ENCODE measurements at regions not wholly inside any gene's neighbourhood (a gene's known extent, or its start where the extent isn't known, plus 50 kb on each side); places are given as distances from the start of the nearest gene placed in this dataset.
"Not testable (repeated sequence)": the region's sequence is repeated elsewhere in the genome, so short reads cannot be mapped to it uniquely, and the experiment has no call there.

DNA sequence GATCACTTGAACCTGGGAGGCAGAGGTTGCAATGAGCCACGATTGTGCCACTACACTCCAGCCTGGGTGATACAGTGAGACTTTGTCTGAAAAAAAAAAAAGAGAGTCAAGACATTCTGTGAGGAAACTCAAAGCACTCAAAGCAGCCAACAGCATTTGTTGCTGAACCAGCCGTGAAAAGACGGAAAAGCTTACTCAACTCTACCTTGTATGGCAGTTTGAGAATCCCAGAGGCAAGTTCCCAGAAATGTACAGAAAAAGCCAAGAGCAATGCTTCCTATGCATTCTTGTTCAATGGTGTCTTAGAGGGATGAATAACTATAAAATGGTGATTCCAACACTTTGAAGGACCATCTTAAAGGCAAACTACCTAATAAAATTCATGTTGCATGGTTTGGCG is 170.2 kb downstream of the HSD17B3 start:
- DNase-seq (ENCODE audit: low read depth, low spot score), result no peak

DNA sequence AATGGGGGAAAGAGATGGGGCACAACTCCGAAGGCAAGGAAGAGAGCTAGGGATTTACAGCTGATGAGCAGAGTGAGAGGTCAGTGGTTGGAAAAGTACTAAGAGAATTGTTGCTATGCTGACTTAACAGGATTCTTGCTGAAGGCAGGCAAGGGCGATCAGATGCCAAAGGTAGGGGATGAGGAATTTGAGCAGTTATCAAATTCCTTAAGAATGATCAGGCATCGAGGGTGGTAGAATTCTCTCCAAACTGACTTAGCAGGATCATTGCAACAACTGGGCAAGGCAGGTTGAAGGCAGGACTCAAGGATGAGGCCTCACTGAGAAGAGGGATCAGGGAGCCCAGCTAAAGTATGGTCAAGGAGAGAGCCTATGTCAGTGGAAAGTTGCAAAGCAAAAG is 171.0 kb downstream of the HSD17B3 start:
- DNase-seq (ENCODE audit: low read depth, low spot score), result no peak

DNA sequence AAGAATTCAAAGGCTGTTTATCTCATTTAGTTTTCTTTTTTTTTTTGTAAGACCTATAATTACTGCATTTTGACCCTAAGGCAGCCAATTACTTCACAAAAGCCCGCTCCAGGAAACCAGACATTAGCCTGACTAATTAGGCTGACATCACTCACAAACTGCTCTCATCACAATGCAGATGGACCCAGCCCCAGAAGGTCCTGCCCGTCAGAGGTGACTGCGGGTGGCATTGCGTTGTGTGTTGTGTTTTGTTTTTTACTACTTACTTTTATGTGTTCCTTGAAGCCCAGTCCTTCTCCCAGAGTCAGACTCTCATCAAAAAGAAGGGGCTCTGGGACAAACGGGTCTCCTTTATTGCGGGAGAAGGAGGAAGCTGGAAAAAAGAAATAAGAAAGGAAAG is 172.2 kb downstream of the HSD17B3 start:
- DNase-seq (ENCODE audit: low read depth, low spot score), result no peak

DNA sequence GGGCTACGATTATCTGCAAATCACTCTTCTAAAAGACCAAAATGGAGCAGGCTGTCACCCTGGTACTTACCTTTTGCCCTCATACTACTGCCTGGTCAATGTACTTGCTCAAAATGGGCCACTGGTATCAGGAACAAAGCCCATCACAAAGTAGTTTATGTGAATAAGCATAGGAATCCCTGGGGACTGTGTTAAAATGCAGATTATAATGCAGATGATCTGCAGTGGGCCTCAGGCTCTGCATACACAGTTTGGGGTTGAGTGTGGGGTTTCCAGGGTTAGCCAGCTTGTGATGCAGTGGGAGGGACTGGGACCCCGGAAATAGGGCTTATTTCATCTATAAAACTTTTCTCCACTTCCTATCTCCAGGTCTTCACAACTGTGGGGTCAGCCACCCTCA is 173.1 kb downstream of the HSD17B3 start:
- DNase-seq (ENCODE audit: low read depth, low spot score), result no peak

DNA sequence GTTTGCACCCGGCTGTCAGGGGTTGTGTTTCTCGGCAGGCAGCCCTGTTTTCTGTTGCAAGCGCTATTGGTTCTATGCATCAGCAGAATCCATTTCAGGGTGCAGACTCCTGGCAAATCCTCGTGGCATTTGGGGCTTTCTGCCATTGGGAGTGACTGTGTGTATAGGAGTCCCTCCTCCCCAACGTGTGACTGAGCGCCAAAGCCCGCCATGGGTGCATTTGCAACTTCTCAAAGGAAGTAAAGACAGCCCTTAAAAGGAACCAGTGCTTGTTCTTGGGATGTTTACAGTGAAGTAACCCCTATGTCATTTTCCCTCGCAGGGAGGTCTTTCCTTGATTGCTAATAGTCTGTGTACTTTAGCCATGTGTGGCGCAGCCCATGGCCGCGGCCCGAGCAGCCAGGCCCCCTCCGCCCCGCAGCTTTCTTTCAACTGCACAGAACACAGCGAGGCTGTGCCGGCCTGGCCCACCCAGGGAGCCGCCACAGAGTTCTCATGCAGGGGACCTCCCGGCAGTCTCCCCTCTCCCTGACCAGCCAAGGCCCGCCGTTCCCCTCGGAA is 175.6 kb downstream of the HSD17B3 start:
- no peak for DNase-seq (ENCODE audit: low read depth, low spot score)

DNA sequence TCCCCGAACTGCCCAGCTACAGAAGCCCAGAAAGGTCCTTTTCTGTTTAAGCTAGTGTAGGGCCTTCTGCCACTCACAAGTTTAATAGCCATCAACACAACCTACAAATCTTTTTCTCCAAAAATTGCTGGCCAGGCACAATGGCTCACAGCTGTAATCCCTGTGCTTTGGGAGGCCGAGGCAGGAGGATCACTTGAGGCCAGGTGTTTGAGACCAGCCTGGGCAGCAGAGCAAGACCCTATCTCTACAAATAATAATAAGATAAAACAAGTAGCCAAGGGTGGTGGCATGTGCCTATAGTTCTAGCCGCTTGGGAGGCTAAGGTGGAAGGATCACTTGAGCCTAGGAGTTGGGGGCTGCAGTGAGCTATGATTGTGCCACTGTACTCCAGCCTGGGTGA is 176.4 kb downstream of the HSD17B3 start:
- DNase-seq (ENCODE audit: low read depth, low spot score), result no peak

DNA sequence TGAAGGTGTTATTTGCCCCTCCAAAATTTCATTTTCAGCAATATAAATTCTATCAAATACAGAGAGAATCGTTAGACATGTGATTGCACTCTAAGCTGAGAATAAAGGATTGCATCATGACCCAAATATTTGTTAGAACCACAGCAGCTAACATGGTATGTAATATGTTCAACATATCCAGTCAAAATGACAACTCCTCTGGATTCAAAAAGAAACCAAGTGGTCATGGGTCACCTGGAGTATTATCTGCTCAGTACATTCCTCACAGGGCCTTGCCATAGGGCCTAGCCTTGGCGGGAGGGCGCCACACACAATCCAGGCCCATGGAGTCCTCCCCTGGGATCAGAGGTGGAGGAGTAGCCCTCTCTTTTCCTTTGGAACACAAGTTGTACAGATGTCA is 179.2 kb downstream of the HSD17B3 start:
- no peak for DNase-seq (ENCODE audit: low read depth, low spot score)

DNA sequence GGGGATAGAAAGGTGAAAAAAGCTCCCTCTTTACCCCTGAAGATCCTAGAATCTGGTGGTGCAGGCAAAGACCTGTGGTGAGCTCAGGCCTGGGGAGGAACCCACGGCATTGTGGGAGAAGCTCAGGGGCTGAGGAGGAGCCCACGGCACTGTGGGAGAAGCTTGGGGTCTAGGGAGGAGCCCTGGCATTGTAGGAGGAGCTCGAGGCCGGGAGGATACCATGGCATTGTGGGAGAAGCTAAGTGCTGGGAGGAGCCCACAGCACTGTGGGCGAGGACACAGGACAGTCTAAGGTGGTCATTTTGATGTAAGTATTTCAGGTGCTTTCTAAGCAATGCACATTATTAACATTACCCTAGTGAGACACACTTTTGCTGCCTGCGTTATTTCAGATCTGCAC is 179.7 kb downstream of the HSD17B3 start:
- no peak for DNase-seq (ENCODE audit: low read depth, low spot score)

DNA sequence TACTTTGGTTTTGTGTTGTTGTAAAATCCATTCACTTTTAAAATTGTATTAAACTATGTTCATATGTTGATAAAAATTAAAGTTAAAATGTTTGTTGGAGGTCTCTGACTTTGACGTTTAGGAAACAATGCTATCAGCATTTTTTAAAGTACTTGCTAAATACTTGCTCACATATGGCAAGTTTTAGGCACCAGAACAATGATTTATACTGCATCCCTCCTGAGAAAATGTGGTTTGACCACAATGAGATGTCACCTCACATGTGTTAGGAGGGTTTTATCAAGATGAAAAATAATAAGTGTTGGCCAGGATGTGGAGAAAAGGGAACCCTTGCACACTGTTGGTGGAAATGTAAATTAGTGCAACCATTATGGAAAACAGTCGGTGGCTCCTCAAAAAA is 180.8 kb downstream of the HSD17B3 start:
- no peak for DNase-seq (ENCODE audit: low read depth, low spot score)

DNA sequence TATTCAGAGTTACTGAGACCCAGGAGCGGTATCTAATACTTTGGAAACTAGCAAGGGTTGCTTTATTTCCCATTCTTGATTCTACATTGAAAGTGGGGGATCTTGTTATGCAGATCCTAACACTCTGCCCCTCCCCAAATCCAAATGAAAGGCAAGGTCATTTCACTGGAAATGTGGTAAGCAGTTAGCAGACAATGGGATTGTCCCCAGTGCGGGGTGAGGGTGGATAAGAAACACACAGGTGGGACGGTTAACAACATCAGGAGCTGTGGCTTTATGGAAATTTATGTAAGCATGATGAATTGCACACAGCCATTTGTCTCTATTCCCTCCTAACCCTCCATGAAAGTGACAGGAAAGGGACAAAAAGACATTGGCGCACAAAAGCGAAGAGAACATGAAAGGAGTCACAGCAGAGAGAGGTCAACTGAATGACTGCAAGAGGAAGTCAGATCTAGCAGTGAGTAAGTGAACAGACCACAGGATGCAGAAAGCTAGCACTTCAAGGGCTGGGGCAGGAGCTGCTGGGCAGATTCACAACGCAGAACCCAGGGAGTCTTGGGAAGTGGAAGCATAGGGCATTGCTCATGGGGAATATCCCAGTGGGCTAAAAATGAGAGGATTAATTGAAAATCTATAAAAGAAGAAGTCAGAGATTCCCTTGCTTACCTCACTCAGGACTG is 184.4 kb downstream of the HSD17B3 start:
- no peak for DNase-seq (ENCODE audit: low read depth, low spot score)

DNA sequence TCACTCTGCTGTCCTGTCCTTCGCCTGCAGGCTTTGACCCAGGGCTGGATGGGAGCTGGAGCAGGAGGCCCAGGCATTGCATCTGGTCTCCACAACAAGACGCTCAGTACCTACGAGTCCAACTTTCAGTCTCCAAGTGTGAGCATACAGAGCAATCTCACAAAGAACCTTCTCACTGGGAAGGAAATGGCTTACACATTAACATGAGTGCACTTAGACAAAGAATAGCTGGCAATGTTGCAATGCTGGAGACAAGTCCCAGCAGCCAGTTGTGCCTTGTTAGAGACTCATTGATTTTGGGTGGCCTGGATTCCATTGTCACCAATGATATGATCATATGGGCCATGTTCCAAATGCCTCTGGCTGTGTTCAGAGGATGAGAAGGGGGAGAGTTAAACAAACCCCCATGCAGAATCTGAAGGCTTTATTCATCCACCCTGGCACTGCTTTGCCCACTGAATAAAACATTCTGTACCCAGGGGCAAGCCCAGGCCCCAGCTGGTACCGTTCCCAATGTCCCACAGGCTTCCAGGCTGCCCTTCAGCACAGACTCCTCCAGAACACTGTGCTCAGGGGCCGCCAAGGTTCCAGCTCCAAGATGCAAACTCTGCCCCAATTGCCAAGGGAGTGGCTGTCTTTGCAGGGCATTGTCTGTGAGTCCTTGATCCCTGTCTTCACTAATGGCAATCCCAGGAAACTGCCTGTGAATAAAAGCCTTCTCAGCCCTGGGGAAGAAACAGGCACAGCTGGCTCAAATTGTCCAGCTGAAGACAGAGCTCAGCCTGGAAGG is 185.5 kb downstream of the HSD17B3 start:
- no peak for DNase-seq (ENCODE audit: low read depth, low spot score)

DNA sequence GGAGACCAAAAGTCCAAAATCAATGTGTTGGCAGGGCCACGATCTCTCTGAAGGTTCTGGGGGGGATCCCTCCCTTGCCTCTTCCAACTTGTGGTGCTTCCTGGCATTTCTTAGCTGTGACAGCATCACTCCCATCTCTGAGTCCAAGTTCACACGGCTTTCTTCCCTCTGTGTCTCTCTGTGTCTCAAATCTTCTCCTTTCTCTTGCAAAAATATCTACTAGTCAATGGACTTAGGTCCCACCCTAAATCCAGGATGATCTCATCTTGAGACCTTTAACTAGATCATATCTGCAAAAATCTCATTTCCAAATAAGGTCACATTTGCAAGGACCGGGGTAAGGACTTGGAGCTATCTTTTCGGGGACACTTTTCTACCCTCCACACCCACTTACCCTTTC is 186.1 kb downstream of the HSD17B3 start:
- DNase-seq (ENCODE audit: low read depth, low spot score), result no peak

DNA sequence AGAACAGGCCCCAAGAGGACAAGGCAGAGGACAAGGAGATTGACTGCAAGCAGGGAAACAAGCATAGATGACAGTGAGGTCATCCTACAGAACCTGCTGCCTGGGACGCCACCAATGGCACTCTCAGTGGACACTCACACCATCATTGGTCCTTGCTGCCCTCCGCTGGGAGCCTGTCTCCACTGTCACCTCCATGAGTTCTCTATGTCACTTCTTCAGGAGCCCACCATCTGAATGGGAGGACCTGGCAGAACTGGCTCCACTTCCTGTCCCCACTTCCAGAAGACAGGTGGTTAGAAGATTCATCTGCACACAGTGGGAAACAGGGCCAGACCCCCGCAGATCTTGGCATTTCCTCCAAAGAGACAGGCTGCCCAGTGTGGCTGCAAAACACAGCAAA is 188.9 kb downstream of the HSD17B3 start:
- no peak for DNase-seq (ENCODE audit: low read depth, low spot score)

DNA sequence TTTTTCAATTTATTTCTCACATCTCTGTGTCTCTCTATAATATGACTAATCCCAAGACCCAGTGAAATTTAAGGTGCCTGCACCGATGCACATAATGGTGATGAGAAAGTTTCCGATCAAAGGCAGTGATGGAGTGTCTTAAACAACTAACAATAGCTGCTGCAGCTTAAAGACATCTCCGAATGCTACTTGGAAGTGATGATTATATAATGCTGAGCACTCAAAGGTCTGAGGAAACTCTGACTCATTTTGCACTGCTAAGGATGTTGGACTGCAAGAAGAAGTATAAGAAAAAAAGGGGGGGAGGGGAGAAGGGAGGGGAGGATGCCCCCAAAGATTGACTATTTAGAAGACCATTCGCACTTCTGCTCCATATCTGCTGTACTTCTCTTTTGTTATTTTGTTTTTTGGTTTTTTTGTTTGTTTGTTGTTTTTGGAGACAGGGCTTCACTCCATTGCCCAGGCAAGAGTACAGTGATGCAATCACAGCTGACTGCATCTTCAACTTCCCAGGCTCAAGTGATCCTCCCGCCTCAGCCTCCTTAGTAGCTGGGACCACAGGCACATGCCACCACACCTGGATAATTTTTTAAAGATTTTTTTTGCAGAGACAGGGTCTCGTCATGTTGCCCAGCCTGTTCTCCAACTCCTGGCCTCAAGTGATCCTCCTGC is 192.2 kb downstream of the HSD17B3 start:
- no peak for DNase-seq (ENCODE audit: low read depth, low spot score)

DNA sequence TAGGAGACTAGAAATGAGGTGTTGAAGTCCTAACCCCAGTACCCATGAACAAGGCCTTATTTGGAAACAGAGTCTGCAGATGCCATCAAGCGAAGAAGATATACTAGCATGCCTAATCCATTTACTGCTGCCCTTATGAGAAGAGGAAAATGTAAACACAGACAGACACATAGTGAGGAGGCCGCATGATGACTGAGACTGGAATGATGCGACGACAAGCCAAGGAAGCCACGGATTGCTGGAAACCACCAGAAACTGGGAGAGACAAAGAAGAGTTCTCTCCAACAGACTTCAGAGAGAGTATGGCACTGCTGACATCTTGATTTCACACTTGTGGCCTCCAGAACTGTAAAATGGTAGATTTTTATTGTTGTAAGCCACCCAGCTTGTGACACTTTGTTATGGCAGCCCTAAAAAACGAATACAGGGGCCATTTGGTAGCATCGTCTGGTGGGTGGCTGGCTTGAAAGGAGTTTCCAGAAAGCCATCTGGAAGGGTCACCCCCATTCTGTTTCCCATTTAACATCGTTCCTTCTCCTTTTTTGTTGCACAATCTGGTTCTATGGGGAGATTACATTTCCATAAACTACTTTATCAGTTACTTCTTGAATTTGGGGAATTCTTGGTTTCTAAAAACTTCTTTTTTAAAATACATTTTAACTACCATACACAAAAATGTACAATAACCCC is 193.1 kb downstream of the HSD17B3 start:
- DNase-seq (ENCODE audit: low read depth, low spot score), result no peak

DNA sequence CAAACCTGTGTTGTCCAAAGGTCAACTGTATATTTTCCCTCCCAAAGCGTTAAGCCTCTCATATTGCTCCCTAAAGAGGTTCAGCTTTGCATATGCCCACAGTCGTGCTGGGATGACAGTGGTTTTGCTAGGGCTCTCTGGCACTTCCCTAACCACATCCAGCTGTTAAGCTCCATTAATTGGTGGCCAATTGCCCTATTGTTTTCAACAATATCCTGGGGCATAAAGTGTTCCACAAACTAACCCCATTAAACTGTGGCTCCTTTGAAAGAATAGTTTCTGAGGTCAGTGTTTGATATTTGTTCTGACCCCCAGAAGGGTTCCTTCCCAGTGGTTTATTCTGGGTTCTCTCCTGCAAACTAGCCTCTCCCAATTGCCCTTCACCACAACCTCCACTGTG is 194.5 kb downstream of the HSD17B3 start:
- no peak for DNase-seq (ENCODE audit: low read depth, low spot score)

DNA sequence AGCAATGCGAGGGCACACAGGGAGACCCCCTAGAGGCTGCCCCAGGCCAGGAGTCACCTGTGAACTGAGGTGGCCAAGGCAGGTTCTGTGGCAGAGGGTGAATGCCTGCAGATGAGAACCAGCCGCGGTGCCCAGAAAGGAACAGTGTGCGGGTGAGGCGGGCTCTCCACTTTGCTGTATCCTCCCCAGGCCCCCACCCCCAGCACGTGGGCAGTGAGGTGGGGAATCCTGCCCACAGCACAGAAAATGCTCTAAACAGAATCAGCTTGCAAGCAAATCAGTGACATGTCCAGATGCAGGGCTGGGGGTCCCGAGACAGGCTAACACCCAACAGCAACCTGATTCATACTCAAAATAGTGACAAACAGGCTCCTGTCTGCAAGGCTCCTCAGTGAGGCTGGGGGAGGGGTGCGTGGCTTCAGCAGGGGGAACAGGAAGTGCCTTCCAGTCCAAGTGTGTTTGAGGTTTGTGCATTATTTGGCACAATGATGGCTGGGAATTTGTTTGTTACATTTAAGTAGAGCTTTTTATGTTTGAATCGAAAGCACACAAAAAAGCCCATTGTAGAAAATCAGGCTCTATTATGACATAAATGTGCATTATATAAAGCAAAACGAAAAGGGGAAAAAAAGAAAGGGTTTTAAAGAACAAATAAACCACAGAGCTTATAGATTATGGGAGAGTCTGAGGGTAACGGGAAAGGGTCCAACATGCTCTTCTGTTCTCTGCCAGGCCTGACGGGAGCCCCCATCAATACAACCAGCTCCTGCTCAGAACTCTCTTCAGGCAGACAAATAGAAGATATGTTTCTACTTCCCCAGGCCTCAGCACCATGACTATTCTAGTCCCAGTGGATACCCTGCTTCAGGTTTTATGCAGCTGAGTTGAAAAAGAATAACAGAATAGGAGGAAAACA is 201.3 kb downstream of the HSD17B3 start:
- DNase-seq (ENCODE audit: low read depth, low spot score), result no peak

DNA sequence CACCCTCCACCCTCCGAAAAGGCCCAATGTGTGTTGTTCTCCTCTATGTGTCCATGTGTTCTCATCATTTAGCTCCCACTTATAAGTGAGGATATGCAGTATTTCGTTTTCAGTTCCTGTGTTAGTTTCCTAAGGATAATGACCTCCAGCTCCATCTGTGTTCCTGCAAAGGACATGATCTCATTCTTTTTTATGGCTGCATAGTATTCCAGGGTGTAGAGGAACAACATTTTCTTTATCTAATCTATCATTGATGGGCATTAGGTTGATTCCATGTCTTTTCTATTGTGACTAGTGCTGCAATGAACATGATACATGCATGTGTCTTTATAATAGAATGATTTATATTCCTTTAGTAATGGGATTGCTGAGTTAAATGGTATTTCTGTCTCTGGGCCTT is 211.3 kb downstream of the HSD17B3 start:
- DNase-seq (ENCODE audit: low read depth, low spot score), result not testable (repeated sequence)

DNA sequence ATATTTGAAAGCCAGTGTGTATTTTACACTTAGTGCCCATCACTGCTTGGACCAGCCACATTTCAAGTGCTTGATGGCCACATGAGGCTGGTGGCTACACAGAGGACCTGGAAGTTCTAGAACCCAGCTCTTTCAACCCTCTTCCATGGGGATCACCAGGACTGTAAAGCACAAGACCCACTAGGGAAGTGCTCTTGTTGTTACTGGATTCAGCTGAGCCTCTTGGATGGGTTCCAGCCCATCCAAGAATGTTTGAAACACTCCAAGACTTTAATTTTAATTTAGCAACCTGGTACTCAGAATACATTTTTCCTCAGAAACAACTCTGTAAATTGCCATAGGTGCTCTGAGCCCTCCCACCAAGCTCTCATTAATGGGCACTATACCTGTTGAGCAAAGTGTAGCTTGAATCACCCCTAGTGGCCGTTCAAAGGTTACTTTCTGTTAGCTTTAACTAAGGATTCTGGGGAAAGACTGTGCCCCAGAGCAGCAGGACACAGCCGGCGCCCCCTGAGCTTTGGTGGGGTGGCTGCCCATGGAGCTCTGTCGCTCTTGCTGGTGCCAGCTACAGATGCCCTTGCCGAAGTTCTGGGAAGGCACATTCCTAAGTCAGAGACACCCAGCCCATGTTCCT is 212.4 kb downstream of the HSD17B3 start:
- DNase-seq (ENCODE audit: low read depth, low spot score), result no peak

DNA sequence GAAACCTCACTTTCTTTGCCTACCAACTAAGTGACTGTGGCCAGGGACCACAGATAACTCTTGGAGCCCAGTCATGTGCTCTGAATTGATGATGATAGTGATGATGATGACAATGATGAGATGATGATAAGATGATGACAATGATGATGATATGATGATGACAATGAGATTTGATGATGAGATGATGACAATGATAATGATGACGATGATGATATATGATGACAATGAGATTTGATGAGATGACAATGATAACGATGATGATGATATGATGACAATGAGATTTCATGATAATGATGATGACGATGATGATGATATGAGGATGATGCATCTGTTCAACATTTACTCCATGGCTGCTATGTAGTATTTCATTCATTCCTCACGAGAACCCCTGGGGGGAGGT is 213.0 kb downstream of the ERCC6L2 start:
- no peak for DNase-seq (ENCODE audit: low read depth, low spot score)

Measured in activated naive CD8-positive, alpha-beta T cell treated with anti-CD3 and anti-CD28 coated beads, Interleukin-2, amount 50 U/mL, for 16 hours (primary cell).